ENCODE measurements at regions not wholly inside any gene's neighbourhood (a gene's known extent, or its start where the extent isn't known, plus 50 kb on each side); places are given as distances from the start of the nearest gene placed in this dataset.

- H3K4me3 ChIP-seq (ENCODE audit: low read depth, low read length), result no peak overlapping the region
- TF ChIP-seq MYC (IDR thresholded peaks at IDR 0.05; ENCODE audit: low read depth, low read length) (no peak), POLR2A (IDR thresholded peaks at IDR 0.05; ENCODE audit: extremely low read depth, insufficient read length) (no peak)
- TF ChIP-seq, protein P1, sequence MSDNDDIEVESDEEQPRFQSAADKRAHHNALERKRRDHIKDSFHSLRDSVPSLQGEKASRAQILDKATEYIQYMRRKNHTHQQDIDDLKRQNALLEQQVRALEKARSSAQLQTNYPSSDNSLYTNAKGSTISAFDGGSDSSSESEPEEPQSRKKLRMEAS (IDR thresholded peaks at IDR 0.05; ENCODE audit: low read depth, low read length), result no peak
- no peak for DNase-seq (ENCODE audit: low read depth)
Measured at GRCh38 chr2:42970151-42970550, 177.8 kb upstream of the HAAO start.

- H3K4me3 ChIP-seq (ENCODE audit: low read depth, low read length), result no peak overlapping the region
- TF ChIP-seq MYC (IDR thresholded peaks at IDR 0.05; ENCODE audit: low read depth, low read length) (no peak), POLR2A (IDR thresholded peaks at IDR 0.05; ENCODE audit: extremely low read depth, insufficient read length) (no peak)
- TF ChIP-seq, protein P1 (IDR thresholded peaks at IDR 0.05; ENCODE audit: low read depth, low read length), result no peak
- TF ChIP-seq, protein P2, sequence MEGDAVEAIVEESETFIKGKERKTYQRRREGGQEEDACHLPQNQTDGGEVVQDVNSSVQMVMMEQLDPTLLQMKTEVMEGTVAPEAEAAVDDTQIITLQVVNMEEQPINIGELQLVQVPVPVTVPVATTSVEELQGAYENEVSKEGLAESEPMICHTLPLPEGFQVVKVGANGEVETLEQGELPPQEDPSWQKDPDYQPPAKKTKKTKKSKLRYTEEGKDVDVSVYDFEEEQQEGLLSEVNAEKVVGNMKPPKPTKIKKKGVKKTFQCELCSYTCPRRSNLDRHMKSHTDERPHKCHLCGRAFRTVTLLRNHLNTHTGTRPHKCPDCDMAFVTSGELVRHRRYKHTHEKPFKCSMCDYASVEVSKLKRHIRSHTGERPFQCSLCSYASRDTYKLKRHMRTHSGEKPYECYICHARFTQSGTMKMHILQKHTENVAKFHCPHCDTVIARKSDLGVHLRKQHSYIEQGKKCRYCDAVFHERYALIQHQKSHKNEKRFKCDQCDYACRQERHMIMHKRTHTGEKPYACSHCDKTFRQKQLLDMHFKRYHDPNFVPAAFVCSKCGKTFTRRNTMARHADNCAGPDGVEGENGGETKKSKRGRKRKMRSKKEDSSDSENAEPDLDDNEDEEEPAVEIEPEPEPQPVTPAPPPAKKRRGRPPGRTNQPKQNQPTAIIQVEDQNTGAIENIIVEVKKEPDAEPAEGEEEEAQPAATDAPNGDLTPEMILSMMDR (IDR thresholded peaks at IDR 0.05; ENCODE audit: low read depth, low read length), result no peak
- DNase-seq (ENCODE audit: low read depth), result no peak
Measured at GRCh38 chr2:42969231-42970150, 177.1 kb upstream of the HAAO start.

GRCh38 chr2:42967959-42968674 is 175.7 kb upstream of the HAAO start:
- H3K4me3 ChIP-seq (ENCODE audit: low read depth, low read length), result no peak overlapping the region
- TF ChIP-seq, protein P1 (IDR thresholded peaks at IDR 0.05; ENCODE audit: low read depth, low read length), result no peak
- no peak for TF ChIP-seq POLR2A (IDR thresholded peaks at IDR 0.05; ENCODE audit: extremely low read depth, insufficient read length)
- TF ChIP-seq MYC (IDR thresholded peaks at IDR 0.05; ENCODE audit: low read depth, low read length), result no peak
- TF ChIP-seq, protein P2 (IDR thresholded peaks at IDR 0.05; ENCODE audit: low read depth, low read length), result no peak
- no peak for DNase-seq (ENCODE audit: low read depth)

GRCh38 chr2:42965910-42966309 is 173.5 kb upstream of the HAAO start:
- no peak for DNase-seq (ENCODE audit: low read depth)
- H3K4me3 ChIP-seq (ENCODE audit: low read depth, low read length), result no peak overlapping the region
- TF ChIP-seq, protein P1 (IDR thresholded peaks at IDR 0.05; ENCODE audit: low read depth, low read length), result no peak
- no peak for TF ChIP-seq MYC (IDR thresholded peaks at IDR 0.05; ENCODE audit: low read depth, low read length)

DNA sequence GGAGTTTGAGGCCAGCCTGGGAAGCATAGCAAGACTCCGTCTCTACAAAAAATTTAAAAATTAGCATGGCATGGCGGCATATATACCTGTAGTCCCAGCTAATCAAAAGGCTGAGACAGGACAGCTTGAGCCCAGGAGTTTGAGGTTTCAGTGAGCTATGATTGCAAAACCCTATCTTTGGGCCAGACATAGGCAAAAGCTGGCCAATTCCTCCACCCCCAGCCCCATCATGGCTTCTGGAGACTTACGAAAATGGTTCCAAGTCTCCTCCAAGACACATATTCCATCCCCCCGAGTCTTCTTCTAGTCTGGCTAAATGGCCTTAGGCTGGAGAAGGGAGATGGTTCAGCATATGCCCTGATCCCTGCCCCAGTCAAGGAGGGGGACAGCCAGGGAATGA is 172.8 kb upstream of the HAAO start:
- TF ChIP-seq, protein P1 (IDR thresholded peaks at IDR 0.05; ENCODE audit: low read depth, low read length), result no peak
- TF ChIP-seq, protein P2 (IDR thresholded peaks at IDR 0.05; ENCODE audit: low read depth, low read length), result no peak
- no peak for TF ChIP-seq POLR2A (IDR thresholded peaks at IDR 0.05; ENCODE audit: extremely low read depth, insufficient read length)
- TF ChIP-seq MYC (IDR thresholded peaks at IDR 0.05; ENCODE audit: low read depth, low read length), result no peak
- peak; percentile 60 for DNase-seq (ENCODE audit: low read depth)

GRCh38 chr2:42964439-42965083 is 172.2 kb upstream of the HAAO start:
- TF ChIP-seq, protein P1 (IDR thresholded peaks at IDR 0.05; ENCODE audit: low read depth, low read length), result no peak
- TF ChIP-seq POLR2A (IDR thresholded peaks at IDR 0.05; ENCODE audit: extremely low read depth, insufficient read length), result no peak
- TF ChIP-seq, protein P2 (IDR thresholded peaks at IDR 0.05; ENCODE audit: low read depth, low read length), result no peak
- TF ChIP-seq MYC (IDR thresholded peaks at IDR 0.05; ENCODE audit: low read depth, low read length), result no peak
- DNase-seq (ENCODE audit: low read depth), result peak; percentile 80
- no peak overlapping the region for H3K4me3 ChIP-seq (ENCODE audit: low read depth, low read length)

More for the DNA sequence above, 172.8 kb upstream of the HAAO start:
- H3K4me3 ChIP-seq (ENCODE audit: low read depth, low read length), result no peak overlapping the region
